ENCODE measurements at regions not wholly inside any gene's neighbourhood (a gene's known extent, or its start where the extent isn't known, plus 50 kb on each side); places are given as distances from the start of the nearest gene placed in this dataset.

GRCh38 chr11:130645164-130645842 is 196.9 kb downstream of the ADAMTS15 start:
- DNase-seq: no peak

- no peak for DNase-seq
Measured at GRCh38 chr11:130645843-130646197, 197.4 kb downstream of the ADAMTS15 start.

- no peak for DNase-seq
Measured at GRCh38 chr11:130646881-130647280, 198.4 kb downstream of the ADAMTS15 start.

GRCh38 chr11:130647371-130647770 is 198.9 kb downstream of the ADAMTS15 start:
- no peak for DNase-seq

- no peak for DNase-seq
Measured at GRCh38 chr11:130649801-130650200, 201.4 kb downstream of the ADAMTS15 start.

GRCh38 chr11:130650456-130651030 is 202.1 kb downstream of the ADAMTS15 start:
- DNase-seq: no peak

GRCh38 chr11:130651066-130651855 is 202.8 kb downstream of the ADAMTS15 start:
- DNase-seq: no peak

- DNase-seq: no peak
Measured at GRCh38 chr11:130652671-130653335, 204.4 kb downstream of the ADAMTS15 start.

GRCh38 chr11:130653838-130654636 is 205.6 kb downstream of the ADAMTS15 start:
- peak in 1 of 2 donors; percentile 8 for DNase-seq

- DNase-seq: no peak
Measured at GRCh38 chr11:130655300-130655699, 206.9 kb downstream of the ADAMTS15 start.

- DNase-seq: no peak
Measured at GRCh38 chr11:130666781-130667251, 218.4 kb downstream of the ADAMTS15 start.

- DNase-seq: no peak
Measured at GRCh38 chr11:130668751-130669150, 220.3 kb downstream of the ADAMTS15 start.

- DNase-seq: no peak
Measured at GRCh38 chr11:130670200-130670599, 221.8 kb downstream of the ADAMTS15 start.

- no peak for DNase-seq
Measured at GRCh38 chr11:130671801-130672700, 223.6 kb downstream of the ADAMTS15 start.

- no peak for DNase-seq
Measured at GRCh38 chr11:130672911-130673310, 224.5 kb downstream of the ADAMTS15 start.

- no peak for DNase-seq
Measured at GRCh38 chr11:130673698-130674097, 225.3 kb downstream of the ADAMTS15 start.

- no peak for DNase-seq
Measured at GRCh38 chr11:130674686-130675308, 226.4 kb downstream of the ADAMTS15 start.

- DNase-seq: no peak
Measured at GRCh38 chr11:130675371-130675821, 227.0 kb downstream of the ADAMTS15 start.

GRCh38 chr11:130675917-130676316 is 227.5 kb downstream of the ADAMTS15 start:
- no peak for DNase-seq

- DNase-seq: no peak
Measured at GRCh38 chr11:130677486-130678153, 229.2 kb downstream of the ADAMTS15 start.
